Activated gamma-delta T cell treated with anti-CD3 and anti-CD28 coated beads, Interleukin-2, amount 50 U/mL, for 16 hours (primary cell): ENCODE measurements at regions not wholly inside any gene's neighbourhood (a gene's known extent, or its start where the extent isn't known, plus 50 kb on each side); places are given as distances from the start of the nearest gene placed in this dataset.
"Not testable (repeated sequence)": the region's sequence is repeated elsewhere in the genome, so short reads cannot be mapped to it uniquely, and the experiment has no call there.

ENCODE experiments used
- DNase-seq: peaks from one replicate; pipeline ENCODE4 v3.0.0-alpha.2; 2020; ENCODE audit warnings: low read depth

- DNase-seq: no peak
Measured at GRCh38 chr6:15183979-15184378, 61.9 kb upstream of the JARID2 start.

- no peak for DNase-seq
Measured at GRCh38 chr6:15184441-15184861, 61.4 kb upstream of the JARID2 start.

GRCh38 chr6:15185111-15185510 is 60.8 kb upstream of the JARID2 start:
- not testable (repeated sequence) for DNase-seq

GRCh38 chr6:15193451-15193850 is 52.4 kb upstream of the JARID2 start:
- not testable (repeated sequence) for DNase-seq

GRCh38 chr6:15194453-15194852 is 51.4 kb upstream of the JARID2 start:
- DNase-seq: no peak
